Right renal pelvis (tissue), 4 donors: ENCODE measurements at regions not wholly inside any gene's neighbourhood (a gene's known extent, or its start where the extent isn't known, plus 50 kb on each side); places are given as distances from the start of the nearest gene placed in this dataset.
A peak's percentile ranks its signal among the peaks of the same experiment; 100 is the strongest.
"Not testable (repeated sequence)": the region's sequence is repeated elsewhere in the genome, so short reads cannot be mapped to it uniquely, and the experiment has no call there.

Experiments
- DNase-seq, 4 donors: peaks; one replicate each; pipeline ENCODE4 v3.0.0-alpha.2; 2013; ENCODE audit warnings: low read depth in 4 of 4, low spot score in 3 of 4, missing footprints in 1 of 4

- DNase-seq = peak; percentile 70 to 83 (median 76)
Measured at GRCh38 chr7:66413379-66414114, 208.4 kb downstream of the TPST1 start.

- no peak for DNase-seq
Measured at GRCh38 chr7:66415659-66416265, 210.6 kb downstream of the TPST1 start.

GRCh38 chr7:66418537-66418936 is 210.1 kb upstream of the KCTD7 start:
- DNase-seq = no peak

GRCh38 chr7:66419210-66419609 is 209.5 kb upstream of the KCTD7 start:
- DNase-seq = no peak

- DNase-seq = no peak
Measured at GRCh38 chr7:66421830-66422475, 206.7 kb upstream of the KCTD7 start.

- no peak for DNase-seq
Measured at GRCh38 chr7:66423729-66424128, 205.0 kb upstream of the KCTD7 start.

- DNase-seq = no peak
Measured at GRCh38 chr7:66426332-66426731, 202.3 kb upstream of the KCTD7 start.

- DNase-seq = no peak
Measured at GRCh38 chr7:66426996-66427395, 201.7 kb upstream of the KCTD7 start.

DNA sequence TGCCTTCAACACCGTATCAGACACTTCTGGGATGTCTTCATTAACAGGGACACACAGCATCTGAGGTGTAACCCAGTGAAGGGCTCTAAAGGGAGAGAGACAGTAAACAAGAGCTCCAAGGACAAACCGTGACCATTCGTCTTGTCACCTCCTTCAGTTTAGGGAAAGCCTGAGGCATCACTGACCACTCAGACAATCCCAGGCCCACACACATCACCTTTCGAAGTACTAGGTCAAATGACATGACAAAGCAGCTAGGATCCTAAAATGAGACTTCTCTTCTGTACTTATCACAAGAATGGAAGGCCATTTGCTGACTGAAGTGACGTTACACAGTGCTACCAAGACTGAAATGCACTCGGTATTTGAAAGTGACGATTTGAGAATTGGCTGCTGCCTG is 200.7 kb upstream of the KCTD7 start:
- no peak for DNase-seq

- no peak for DNase-seq
Measured at GRCh38 chr7:66429498-66430163, 199.1 kb upstream of the KCTD7 start.

- no peak for DNase-seq
Measured at GRCh38 chr7:66430164-66430545, 198.5 kb upstream of the KCTD7 start.

GRCh38 chr7:66438703-66439405 is 189.8 kb upstream of the KCTD7 start:
- DNase-seq = not testable (repeated sequence)

DNA sequence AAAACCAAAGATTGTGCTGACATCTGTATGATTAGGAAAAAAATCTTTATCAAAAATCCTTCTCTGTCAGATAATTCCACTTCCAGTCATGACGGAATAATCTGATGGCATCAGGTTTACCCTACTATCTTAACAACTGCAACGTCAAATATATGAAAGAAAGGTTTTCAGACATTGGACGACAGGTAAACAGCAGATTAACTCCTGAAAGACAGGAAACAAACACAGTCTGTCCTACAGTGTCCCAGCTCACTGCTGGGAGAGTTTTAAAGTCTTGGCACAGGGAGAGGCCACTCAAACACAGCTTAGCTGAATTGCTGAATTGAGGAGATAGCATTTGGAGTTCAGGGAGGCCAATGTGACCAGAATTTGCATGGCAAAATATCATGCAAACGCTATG is 186.3 kb upstream of the KCTD7 start:
- DNase-seq = no peak

GRCh38 chr7:66443946-66444345 is 184.7 kb upstream of the KCTD7 start:
- DNase-seq = no peak

DNA sequence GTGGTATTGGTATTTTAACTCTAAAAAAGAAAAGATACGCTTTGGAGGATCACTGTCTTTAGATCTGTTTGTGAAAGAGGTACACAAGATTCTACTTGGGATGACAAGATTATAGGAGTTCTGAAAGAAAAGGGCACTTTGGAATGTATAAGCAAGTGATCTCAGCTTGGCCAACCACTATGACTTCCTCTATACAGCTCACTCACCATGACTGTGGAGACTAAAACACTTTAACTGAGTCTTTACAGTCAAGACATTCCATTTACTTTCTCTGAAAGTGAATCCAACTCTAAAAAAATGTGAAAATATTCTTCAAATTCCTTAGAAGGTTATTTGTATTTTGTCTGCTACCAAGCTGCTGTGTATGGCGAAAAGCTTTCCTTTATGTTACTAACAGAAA is 181.7 kb upstream of the KCTD7 start:
- DNase-seq = not testable (repeated sequence)

DNA sequence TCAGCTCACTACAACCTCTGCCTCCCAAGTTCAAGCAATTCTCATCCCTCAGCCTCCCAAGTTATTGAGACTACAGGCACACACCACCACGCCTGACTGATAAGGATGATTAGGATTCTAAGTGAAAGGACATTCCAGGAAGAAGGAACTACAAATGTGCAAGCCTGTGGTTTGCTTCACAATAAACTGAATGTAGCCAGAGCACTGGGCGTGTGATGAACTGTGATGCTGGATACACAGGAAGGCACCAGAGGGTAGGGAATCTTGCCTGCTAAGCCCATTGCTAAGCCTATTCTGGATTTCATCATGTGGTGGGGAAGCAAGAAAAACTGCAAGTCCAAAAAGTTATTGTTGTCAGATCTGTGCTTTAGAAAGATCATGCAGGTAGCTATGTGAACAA is 177.9 kb upstream of the KCTD7 start:
- DNase-seq = not testable (repeated sequence)

DNA sequence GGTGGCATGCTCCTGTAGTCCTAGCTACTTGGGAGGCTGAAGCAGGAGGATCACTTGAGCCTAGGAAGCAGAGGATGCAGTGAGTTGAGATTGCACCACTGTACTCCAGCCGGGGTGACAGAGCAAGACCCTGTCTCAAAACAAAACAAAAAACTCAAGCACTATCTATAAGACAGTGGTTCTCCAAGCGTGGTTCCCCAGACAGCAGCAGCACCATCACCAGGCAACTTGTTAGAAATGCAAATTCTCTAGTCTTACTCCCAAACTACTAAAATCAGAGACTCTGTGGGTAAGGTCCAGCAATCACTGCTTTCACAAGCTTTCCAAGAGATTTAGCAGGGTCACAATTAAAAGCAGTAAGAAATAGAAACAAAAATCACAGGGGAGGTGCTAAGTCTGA is 177.0 kb upstream of the KCTD7 start:
- not testable (repeated sequence) for DNase-seq

GRCh38 chr7:66452165-66452564 is 176.5 kb upstream of the KCTD7 start:
- no peak for DNase-seq

GRCh38 chr7:66453340-66453739 is 175.3 kb upstream of the KCTD7 start:
- DNase-seq = no peak

GRCh38 chr7:66454600-66455225 is 174.0 kb upstream of the KCTD7 start:
- no peak for DNase-seq
